Keratinocyte (primary cell): ENCODE measurements at regions not wholly inside any gene's neighbourhood (a gene's known extent, or its start where the extent isn't known, plus 50 kb on each side); places are given as distances from the start of the nearest gene placed in this dataset.

Experiments
- CTCF ChIP-seq, 3 experiments: IDR thresholded peaks in 1 of 3; conservative IDR thresholded peaks in 1 of 3; optimal IDR thresholded peaks in 1 of 3; 2 replicates in 2 of 3; 3 replicates in 1 of 3; pipeline versions ENCODE3 to v1.5.1; 2011; ENCODE audit warnings: low read length in 3 of 3, mild to moderate bottlenecking in 3 of 3, moderate library complexity in 2 of 3, control low read depth in 1 of 3, inconsistent platforms in 1 of 3; ENCODE audit not compliant: insufficient read depth in 2 of 3; ENCODE audit errors: extremely low read depth in 1 of 3
- EZH2 ChIP-seq: IDR thresholded peaks from one replicate; pipeline ENCODE4 v1.6.1; 2012; ENCODE audit warnings: inconsistent platforms, mild to moderate bottlenecking, low read length, moderate library complexity

GRCh38 chr22:47645923-47646322 is 883.5 kb downstream of the TBC1D22A start:
- TF ChIP-seq CTCF (optimal IDR thresholded peaks at IDR 0.05 in 1 of 3, IDR thresholded peaks at IDR 0.05 in 1 of 3, conservative IDR thresholded peaks at IDR 0.05 in 1 of 3; ENCODE audit: extremely low read depth in 1 of 3, insufficient read depth in 2 of 3, low read length in 3 of 3) (no peak), EZH2 (no peak)
